H1 (cell line): ENCODE measurements at regions not wholly inside any gene's neighbourhood (a gene's known extent, or its start where the extent isn't known, plus 50 kb on each side); places are given as distances from the start of the nearest gene placed in this dataset.
A peak's percentile ranks its signal among the peaks of the same experiment; 100 is the strongest.

Experiments used
- CTCF ChIA-PET: fragments of 300-600 bp; sonication (Branson Sonifier 250); formaldehyde crosslinking; loops from one replicate; lab custom pipeline; 2021; ENCODE audit not compliant: partially characterized antibody; lab: Charles Lee
- POLR2A ChIA-PET: fragments of 300-600 bp; sonication (Branson Sonifier 250); formaldehyde crosslinking; loops from one replicate; lab custom pipeline; 2021; ENCODE audit warnings: inconsistent platforms; ENCODE audit not compliant: partially characterized antibody; lab: Charles Lee
- DNase-seq, 2 experiments: peaks; one replicate each; pipeline versions ENCODE4 v3.0.0 to v3.0.0-alpha.2; 2010 to 2022; ENCODE audit warnings: low spot score in 2 of 2, low read depth in 1 of 2, mixed read lengths in 1 of 2
- FAIRE-seq: peaks from 2 replicates; lab custom pipeline; 2011; peaks lifted over from hg19 to GRCh38; lab: Jason Lieb, UNC
- H2AFZ ChIP-seq: 2 replicates; pipeline ENCODE4 v1.8.1; 2012; ENCODE audit warnings: low read length, inconsistent platforms
- H2AK5ac ChIP-seq: 2 replicates; pipeline ENCODE4 v1.6.1; 2013; ENCODE audit warnings: low read depth, low read length
- H2BK120ac ChIP-seq: replicated peaks from 2 replicates; pipeline ENCODE3; 2013; ENCODE audit warnings: low read depth, low read length, inconsistent platforms
- H2BK12ac ChIP-seq: 2 replicates; pipeline ENCODE4 v1.6.1; 2013; ENCODE audit warnings: low read depth, low read length
- H2BK15ac ChIP-seq: 2 replicates; pipeline ENCODE4 v1.6.1; 2013; ENCODE audit warnings: low read length
- H2BK20ac ChIP-seq: 2 replicates; pipeline ENCODE4 v1.6.1; 2013; ENCODE audit warnings: low read length
- H2BK5ac ChIP-seq: 2 replicates; pipeline ENCODE4 v1.6.1; 2013; ENCODE audit warnings: low read depth, low read length
- H3K14ac ChIP-seq: 2 replicates; pipeline ENCODE4 v1.6.1; 2013; ENCODE audit warnings: inconsistent platforms; ENCODE audit not compliant: insufficient read length
- H3K18ac ChIP-seq: 2 replicates; pipeline ENCODE4 v1.6.1; 2013; ENCODE audit warnings: low read length; ENCODE audit errors: extremely low read depth
- H3K23ac ChIP-seq: 2 replicates; pipeline ENCODE4 v1.6.1; 2013; ENCODE audit warnings: inconsistent platforms; ENCODE audit not compliant: insufficient read length
- H3K23me2 ChIP-seq: 2 replicates; pipeline ENCODE4 v1.6.1; 2013; ENCODE audit warnings: low read depth, low read length
- H3K27ac ChIP-seq: 2 replicates; pipeline ENCODE4 v1.6.1; 2011; ENCODE audit warnings: low read depth, low read length, inconsistent platforms
- H3K27me3 ChIP-seq, 4 experiments: replicated peaks in 1 of 4; 1 replicate in 1 of 4; 2 replicates in 3 of 4; pipeline versions ENCODE4 v1.6.1 to v1.8.1; 2011 to 2013; ENCODE audit warnings: low read length in 3 of 4, mild to moderate bottlenecking in 3 of 4, inconsistent platforms in 2 of 4, mixed read lengths in 2 of 4, moderate library complexity in 1 of 4; ENCODE audit not compliant: control insufficient read depth in 3 of 4, insufficient read depth in 3 of 4; ENCODE audit errors: extremely low read depth in 1 of 4
- H3K36me3 ChIP-seq, 4 experiments: 2 replicates each; pipeline versions ENCODE4 v1.6.1 to v1.8.1; 2011 to 2013; ENCODE audit warnings: mild to moderate bottlenecking in 4 of 4, low read length in 3 of 4, moderate library complexity in 2 of 4, control low read depth in 1 of 4, inconsistent platforms in 1 of 4; ENCODE audit not compliant: insufficient read depth in 4 of 4, control insufficient read depth in 2 of 4
- H3K4ac ChIP-seq: replicated peaks from 2 replicates; pipeline ENCODE3; 2013; ENCODE audit warnings: low read length, low read depth, mixed read lengths, inconsistent platforms; ENCODE audit not compliant: insufficient read length
- H3K4me1 ChIP-seq, 4 experiments: replicated peaks in 1 of 4; 1 replicate in 1 of 4; 2 replicates in 3 of 4; pipeline versions ENCODE4 v1.6.1 to v1.8.1; 2011 to 2013; ENCODE audit warnings: low read length in 3 of 4, inconsistent platforms in 2 of 4, mixed read lengths in 1 of 4; ENCODE audit not compliant: insufficient read depth in 4 of 4, control insufficient read depth in 3 of 4
- H3K4me2 ChIP-seq, 2 experiments: 2 replicates each; pipeline versions ENCODE4 v1.6.1 to v1.8.1; 2011 to 2013; ENCODE audit warnings: low read depth in 2 of 2, low read length in 2 of 2, control low read depth in 1 of 2, inconsistent platforms in 1 of 2, mild to moderate bottlenecking in 1 of 2; ENCODE audit not compliant: insufficient read depth in 1 of 2
- H3K4me3 ChIP-seq, 4 experiments: fragments of 200-600, 300-600 bp in 1 of 4; sonication (generic), shearing (Covaris generic), sonication (Bioruptor Twin) in 1 of 4; 2 replicates each; pipeline versions ENCODE4 v1.5.1 to v1.8.1; 2011 to 2016; ENCODE audit warnings: low read length in 4 of 4, low read depth in 3 of 4, control low read depth in 2 of 4, inconsistent platforms in 2 of 4, mild to moderate bottlenecking in 2 of 4, mixed read lengths in 1 of 4, moderate library complexity in 1 of 4; ENCODE audit not compliant: insufficient read depth in 2 of 4; ENCODE audit errors: extremely low read depth in 1 of 4
- H3K56ac ChIP-seq: replicated peaks from 2 replicates; pipeline ENCODE3; 2013; ENCODE audit warnings: low read depth, mild to moderate bottlenecking, mixed read lengths, low read length, inconsistent platforms; ENCODE audit not compliant: insufficient read length
- H3K79me1 ChIP-seq: 2 replicates; pipeline ENCODE4 v1.6.1; 2013; ENCODE audit warnings: low read depth, low read length, control low read depth
- H3K79me2 ChIP-seq, 2 experiments: 2 replicates each; pipeline versions ENCODE4 v1.6.1 to v1.8.1; 2012 to 2013; ENCODE audit warnings: low read length in 2 of 2, mild to moderate bottlenecking in 2 of 2, inconsistent platforms in 1 of 2; ENCODE audit not compliant: insufficient read depth in 2 of 2, control insufficient read depth in 1 of 2
- H3K9ac ChIP-seq, 4 experiments: replicated peaks in 1 of 4; 1 replicate in 1 of 4; 2 replicates in 3 of 4; pipeline versions ENCODE4 v1.6.1 to v1.8.1; 2011 to 2013; ENCODE audit warnings: low read depth in 3 of 4, low read length in 3 of 4, control low read depth in 2 of 4, mild to moderate bottlenecking in 2 of 4, moderate library complexity in 2 of 4, inconsistent platforms in 1 of 4; ENCODE audit errors: extremely low read depth in 1 of 4
- H3K9me3 ChIP-seq, 2 experiments: 2 replicates each; pipeline versions ENCODE4 v1.6.1 to v1.8.1; 2012 to 2013; ENCODE audit warnings: mild to moderate bottlenecking in 2 of 2, moderate library complexity in 2 of 2, control low read depth in 1 of 2, inconsistent platforms in 1 of 2, low read depth in 1 of 2, low read length in 1 of 2, mixed read lengths in 1 of 2; ENCODE audit not compliant: insufficient read depth in 2 of 2
- H4K20me1 ChIP-seq, 2 experiments: replicated peaks in 1 of 2; 2 replicates each; pipeline versions ENCODE3 to v1.8.1; 2011 to 2013; ENCODE audit warnings: inconsistent platforms in 2 of 2, low read length in 2 of 2, mild to moderate bottlenecking in 1 of 2; ENCODE audit not compliant: insufficient read depth in 2 of 2, control insufficient read depth in 1 of 2
- H4K5ac ChIP-seq: 2 replicates; pipeline ENCODE4 v1.6.1; 2013; ENCODE audit warnings: low read length, low read depth, mixed read lengths, inconsistent platforms; ENCODE audit not compliant: insufficient read length
- H4K8ac ChIP-seq: 2 replicates; pipeline ENCODE4 v1.8.0; 2013; ENCODE audit warnings: mild to moderate bottlenecking, moderate library complexity, low read length, inconsistent platforms; ENCODE audit not compliant: insufficient read depth; ENCODE audit errors: extremely low read depth
- H4K91ac ChIP-seq: replicated peaks from 2 replicates; pipeline ENCODE3; 2013; ENCODE audit warnings: low read length, mixed read lengths, inconsistent platforms; ENCODE audit not compliant: insufficient read length
- BACH1 ChIP-seq: IDR thresholded peaks from 2 replicates; pipeline ENCODE4 v1.6.1; 2012; ENCODE audit warnings: low read length, improper control_type of control experiment
- CBX5 ChIP-seq: fragments of 300-800, 300-1000 bp; sonication (generic); IDR thresholded peaks from 2 replicates; pipeline ENCODE4 v1.7.1; 2016; ENCODE audit warnings: antibody characterized with exemption, low read length, low read depth
- EP300 ChIP-seq, 2 experiments: IDR thresholded peaks; 1 replicate in 1 of 2; 2 replicates in 1 of 2; pipeline ENCODE4 v1.6.1; 2011 to 2012; ENCODE audit warnings: low read depth in 2 of 2, low read length in 2 of 2, mild to moderate bottlenecking in 2 of 2, borderline replicate concordance in 1 of 2, inconsistent platforms in 1 of 2, moderate library complexity in 1 of 2
- FOSL1 ChIP-seq: IDR thresholded peaks from 2 replicates; pipeline ENCODE4 v1.6.1; 2011; ENCODE audit warnings: mild to moderate bottlenecking, low read depth, low read length, moderate library complexity; ENCODE audit not compliant: insufficient read depth
- GABPA ChIP-seq: IDR thresholded peaks from 2 replicates; pipeline ENCODE4 v1.6.1; 2011; ENCODE audit warnings: mild to moderate bottlenecking, low read length, moderate library complexity, borderline replicate concordance; ENCODE audit not compliant: insufficient read depth
- HDAC2 ChIP-seq, 2 experiments: fragments of 300-600 bp in 1 of 2; sonication (generic) in 1 of 2; IDR thresholded peaks; 2 replicates each; pipeline ENCODE4 v1.6.1; 2011 to 2012; ENCODE audit warnings: low read depth in 2 of 2, low read length in 2 of 2, mild to moderate bottlenecking in 2 of 2, moderate library complexity in 2 of 2, borderline replicate concordance in 1 of 2, inconsistent platforms in 1 of 2
- SRF ChIP-seq: IDR thresholded peaks from 2 replicates; pipeline ENCODE4 v1.6.1; 2011; ENCODE audit warnings: mild to moderate bottlenecking, low read depth, low read length, moderate library complexity
- TAF7 ChIP-seq: optimal IDR thresholded peaks from 2 replicates; pipeline ENCODE3; 2011; ENCODE audit warnings: low read depth, mild to moderate bottlenecking, inconsistent platforms, low read length, moderate library complexity, borderline replicate concordance
- TEAD4 ChIP-seq: IDR thresholded peaks from 2 replicates; pipeline ENCODE4 v1.6.1; 2012; ENCODE audit warnings: low read depth, low read length, inconsistent platforms, mixed read lengths
- WGBS, 2 experiments: shearing (Covaris generic) in 1 of 2; methylation state at CpG; one replicate each; pipeline versions ENCODE4 v1.1.6 to v1.1.7; 2013 to 2015; ENCODE audit warnings: low lambda C conversion rate in 2 of 2, mixed read lengths in 2 of 2, inconsistent platforms in 1 of 2, low coverage in 1 of 2, missing lambda C conversion rate in 1 of 2; ENCODE audit not compliant: insufficient replicate concordance in 2 of 2, insufficient coverage in 1 of 2, insufficient read length in 1 of 2; ENCODE audit errors: extremely low coverage in 1 of 2, missing lambda C conversion rate in 1 of 2; 5-methylcytosine and 5-hydroxymethylcytosine counted together
- TF ChIP-seq, protein P1 (sequence below): IDR thresholded peaks from 2 replicates; pipeline ENCODE4 v1.6.1; 2012; ENCODE audit warnings: inconsistent platforms
- TF ChIP-seq, protein P2 (sequence below): IDR thresholded peaks from 2 replicates; pipeline ENCODE4 v1.6.1; 2011; ENCODE audit warnings: low read length, improper control_type of control experiment

- Histone ChIP-seq H3K18ac (no peak overlapping the region), H3K79me1 (no peaks in the 10 kb centered on the region), H3K9ac (no peak overlapping the region), H3K4ac (no peak overlapping the region), H3K4me3 (no peak overlapping the region), H3K23me2 (no peaks in the 10 kb centered on the region), H3K27me3 (no peaks in the 10 kb centered on the region), H2BK12ac (no peak overlapping the region), H2AK5ac (no peak overlapping the region), H4K20me1 (no peaks in the 10 kb centered on the region), H3K23ac (no peak overlapping the region), H2AFZ (peak overlapping the region; percentile 32; the same call in 1 of the 2 replicates), H3K36me3 (no peaks in the 10 kb centered on the region), H3K4me2 (no peak overlapping the region), H2BK120ac (no peak overlapping the region), H3K79me2 (no peaks in the 10 kb centered on the region), H2BK15ac (no peak overlapping the region), H3K27ac (no peak overlapping the region), H4K5ac (no peak overlapping the region), H3K9me3 (no peaks in the 10 kb centered on the region; a peak in 1 of 4 replicates), H2BK20ac (no peak overlapping the region), H4K8ac (no peak overlapping the region), H2BK5ac (no peak overlapping the region), H4K91ac (no peak overlapping the region), H3K14ac (no peak overlapping the region), H3K56ac (no peak overlapping the region), H3K4me1 (peaks cover 0 to 5% (median 1%) of the 10 kb centered on the region in 4 experiments; a peak in 1 of 7 replicates)
- WGBS, 2 experiments: 92% methylated on average over 5 of the region's 6 CpGs; no CpG with 5 or more reads in 1 of the 2 experiments
- POLR2A ChIA-PET: no interaction called here
- CTCF ChIA-PET: interaction anchor here (0.6 kb wide), 2 partner anchors 46 to 1780 kb away, joined by 3 read pairs; no protein-coding TSS in a partner anchor
- DNase-seq: no peak
- FAIRE-seq: no peak
- TF ChIP-seq GABPA (no peak), FOSL1 (no peak), TAF7 (no peak), HDAC2 (IDR thresholded peaks at IDR 0.05; ENCODE audit: borderline replicate concordance in 1 of 2, low read depth in 2 of 2, low read length in 2 of 2) (no peak), EP300 (IDR thresholded peaks at IDR 0.05; ENCODE audit: borderline replicate concordance in 1 of 2, low read depth in 2 of 2, low read length in 2 of 2) (no peak), TEAD4 (no peak), SRF (no peak), CBX5 (no peak), BACH1 (no peak)
- TF ChIP-seq, protein P1, sequence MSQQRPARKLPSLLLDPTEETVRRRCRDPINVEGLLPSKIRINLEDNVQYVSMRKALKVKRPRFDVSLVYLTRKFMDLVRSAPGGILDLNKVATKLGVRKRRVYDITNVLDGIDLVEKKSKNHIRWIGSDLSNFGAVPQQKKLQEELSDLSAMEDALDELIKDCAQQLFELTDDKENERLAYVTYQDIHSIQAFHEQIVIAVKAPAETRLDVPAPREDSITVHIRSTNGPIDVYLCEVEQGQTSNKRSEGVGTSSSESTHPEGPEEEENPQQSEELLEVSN: no peak
- TF ChIP-seq, protein P2, sequence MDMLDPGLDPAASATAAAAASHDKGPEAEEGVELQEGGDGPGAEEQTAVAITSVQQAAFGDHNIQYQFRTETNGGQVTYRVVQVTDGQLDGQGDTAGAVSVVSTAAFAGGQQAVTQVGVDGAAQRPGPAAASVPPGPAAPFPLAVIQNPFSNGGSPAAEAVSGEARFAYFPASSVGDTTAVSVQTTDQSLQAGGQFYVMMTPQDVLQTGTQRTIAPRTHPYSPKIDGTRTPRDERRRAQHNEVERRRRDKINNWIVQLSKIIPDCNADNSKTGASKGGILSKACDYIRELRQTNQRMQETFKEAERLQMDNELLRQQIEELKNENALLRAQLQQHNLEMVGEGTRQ: no peak
Measured at GRCh38 chr10:9621216-9621615, 1396.5 kb upstream of the CELF2 start.
